ENCODE measurements at regions not wholly inside any gene's neighbourhood (a gene's known extent, or its start where the extent isn't known, plus 50 kb on each side); places are given as distances from the start of the nearest gene placed in this dataset.

DNA sequence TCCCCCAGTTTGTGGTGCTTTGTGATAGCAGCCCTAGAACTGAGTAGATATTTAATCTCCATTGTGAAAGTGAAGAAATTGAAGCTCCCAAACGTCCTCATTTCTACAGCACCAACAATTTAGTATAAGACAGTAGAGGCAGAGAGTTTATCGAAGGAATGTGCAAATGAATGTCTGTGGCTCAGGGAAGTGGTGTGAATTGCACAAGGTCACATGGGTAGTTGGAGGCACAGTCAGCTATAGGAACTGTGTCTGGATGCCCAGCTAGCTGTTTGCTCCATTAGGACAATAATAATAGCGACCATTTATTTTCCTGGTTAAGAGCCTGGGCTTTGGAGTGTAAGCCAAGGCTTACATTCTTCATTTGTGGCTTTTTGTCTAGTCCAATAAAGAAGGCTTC is 144.4 kb upstream of the USP24 start (continued):
- TF ChIP-seq HDAC2 (IDR thresholded peaks at IDR 0.05; ENCODE audit: borderline replicate concordance in 1 of 2, low read depth in 2 of 2, low read length in 2 of 2): no peak
- no peak for TF ChIP-seq RAD21 (IDR thresholded peaks at IDR 0.05 in 1 of 2, conservative IDR thresholded peaks at IDR 0.05 in 1 of 2; ENCODE audit: low read depth in 2 of 2, low read length in 2 of 2)
- no peak for TF ChIP-seq TAF7 (optimal IDR thresholded peaks at IDR 0.05; ENCODE audit: borderline replicate concordance, low read depth, low read length)
- no peak for TF ChIP-seq BCL11A (IDR thresholded peaks at IDR 0.05; ENCODE audit: low read depth in 2 of 2, low read length in 2 of 2)
- no peak for TF ChIP-seq SUZ12 (IDR thresholded peaks at IDR 0.05; ENCODE audit: low read length)
- TF ChIP-seq, protein P1, sequence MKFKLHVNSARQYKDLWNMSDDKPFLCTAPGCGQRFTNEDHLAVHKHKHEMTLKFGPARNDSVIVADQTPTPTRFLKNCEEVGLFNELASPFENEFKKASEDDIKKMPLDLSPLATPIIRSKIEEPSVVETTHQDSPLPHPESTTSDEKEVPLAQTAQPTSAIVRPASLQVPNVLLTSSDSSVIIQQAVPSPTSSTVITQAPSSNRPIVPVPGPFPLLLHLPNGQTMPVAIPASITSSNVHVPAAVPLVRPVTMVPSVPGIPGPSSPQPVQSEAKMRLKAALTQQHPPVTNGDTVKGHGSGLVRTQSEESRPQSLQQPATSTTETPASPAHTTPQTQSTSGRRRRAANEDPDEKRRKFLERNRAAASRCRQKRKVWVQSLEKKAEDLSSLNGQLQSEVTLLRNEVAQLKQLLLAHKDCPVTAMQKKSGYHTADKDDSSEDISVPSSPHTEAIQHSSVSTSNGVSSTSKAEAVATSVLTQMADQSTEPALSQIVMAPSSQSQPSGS (IDR thresholded peaks at IDR 0.05; ENCODE audit: low read length): no peak
